ENCODE measurements at regions not wholly inside any gene's neighbourhood (a gene's known extent, or its start where the extent isn't known, plus 50 kb on each side); places are given as distances from the start of the nearest gene placed in this dataset.

- intact Hi-C loops (cut with DNase I) = no loop called here
Measured at GRCh38 chr1:191992118-191992517, 166.1 kb upstream of the RGS18 start.

GRCh38 chr1:191993549-191993948 lies 164.7 kb upstream of the RGS18 start:
- no peak for DNase-seq
- no peaks in the 10 kb centered on the region for H3K9me3 ChIP-seq
- TF ChIP-seq POLR2A (IDR thresholded peaks at IDR 0.05) (no peak), CTCF (IDR thresholded peaks at IDR 0.05) (no peak)
- no peaks in the 10 kb centered on the region for H3K36me3 ChIP-seq
- intact Hi-C loops (cut with DNase I) = no loop called here
- WGBS (ENCODE audit: insufficient coverage, low coverage, low lambda C conversion rate, missing lambda C conversion rate) = 43% methylated on average over 2 of the region's 2 CpGs
- ATAC-seq = no peak
- no peaks in the 10 kb centered on the region for H3K27me3 ChIP-seq
- no peak overlapping the region for H3K4me3 ChIP-seq
- H3K4me1 ChIP-seq = no peaks in the 10 kb centered on the region
- no peak overlapping the region for H3K27ac ChIP-seq

More at GRCh38 chr1:191992118-191992517, 166.1 kb upstream of the RGS18 start:
- Histone ChIP-seq H3K27ac (no peak overlapping the region), H3K27me3 (no peaks in the 10 kb centered on the region), H3K36me3 (no peaks in the 10 kb centered on the region), H3K4me1 (no peaks in the 10 kb centered on the region), H3K9me3 (no peaks in the 10 kb centered on the region), H3K4me3 (no peak overlapping the region)
- TF ChIP-seq CTCF (IDR thresholded peaks at IDR 0.05) (no peak), POLR2A (IDR thresholded peaks at IDR 0.05) (no peak)
- ATAC-seq (no peak), DNase-seq (no peak)

- Histone ChIP-seq H3K36me3 (no peaks in the 10 kb centered on the region), H3K27ac (no peak overlapping the region), H3K27me3 (no peaks in the 10 kb centered on the region), H3K4me3 (no peak overlapping the region), H3K9me3 (no peaks in the 10 kb centered on the region), H3K4me1 (no peaks in the 10 kb centered on the region)
- no peak for ATAC-seq
- intact Hi-C loops (cut with DNase I) = no loop called here
- TF ChIP-seq POLR2A (IDR thresholded peaks at IDR 0.05) (no peak), CTCF (IDR thresholded peaks at IDR 0.05) (no peak)
- 74% methylated on average over 3 of the region's 3 CpGs for WGBS (ENCODE audit: insufficient coverage, low coverage, low lambda C conversion rate, missing lambda C conversion rate)
- DNase-seq = no peak
Measured at GRCh38 chr1:192002063-192002462, 156.2 kb upstream of the RGS18 start.

- no peaks in the 10 kb centered on the region for H3K36me3 ChIP-seq
- intact Hi-C loops (cut with DNase I) = no loop called here
- no peaks in the 10 kb centered on the region for H3K9me3 ChIP-seq
- no peak overlapping the region for H3K4me3 ChIP-seq
- DNase-seq (no peak), ATAC-seq (no peak)
- H3K27me3 ChIP-seq = no peaks in the 10 kb centered on the region
- no peak for TF ChIP-seq CTCF (IDR thresholded peaks at IDR 0.05)
- TF ChIP-seq POLR2A (IDR thresholded peaks at IDR 0.05) = no peak
- H3K27ac ChIP-seq = no peak overlapping the region
- no peaks in the 10 kb centered on the region for H3K4me1 ChIP-seq
- WGBS (ENCODE audit: insufficient coverage, low coverage, low lambda C conversion rate, missing lambda C conversion rate) = 77% methylated on average over 5 of the region's 5 CpGs
Measured at GRCh38 chr1:192003295-192004077, 154.8 kb upstream of the RGS18 start.
